ENCODE measurements at regions not wholly inside any gene's neighbourhood (a gene's known extent, or its start where the extent isn't known, plus 50 kb on each side); places are given as distances from the start of the nearest gene placed in this dataset.

GRCh38 chr4:99712530-99712929 lies 54.9 kb upstream of the C4orf54 start:
- TF ChIP-seq CTCF (IDR thresholded peaks at IDR 0.05) (no peak), POLR2A (IDR thresholded peaks at IDR 0.05) (no peak)

Measured in uterus (tissue), 2 donors.